Lower lobe of right lung (tissue), 2 donors: ENCODE measurements at regions not wholly inside any gene's neighbourhood (a gene's known extent, or its start where the extent isn't known, plus 50 kb on each side); places are given as distances from the start of the nearest gene placed in this dataset.

ENCODE experiments used
- ATAC-seq, 2 donors: fragments of 200-7000 bp; cut with Tn5 transposase; one replicate each; pipeline ENCODE4 v1.9.1; 2020 to 2022; ENCODE audit warnings: mild to moderate bottlenecking in 2 of 2, moderate library complexity in 2 of 2
- DNase-seq: peaks from one replicate; pipeline ENCODE4 v3.0.0-alpha.2; 2020
- H3K27ac ChIP-seq: fragments of 200-600 bp; one replicate; pipeline ENCODE4 v1.8.0; 2022
- H3K27me3 ChIP-seq: fragments of 200-600 bp; one replicate; pipeline ENCODE4 v1.8.0; 2022; ENCODE audit warnings: low read depth
- H3K36me3 ChIP-seq: fragments of 200-600 bp; one replicate; pipeline ENCODE4 v1.8.0; 2022; ENCODE audit warnings: mild to moderate bottlenecking
- H3K4me1 ChIP-seq: fragments of 200-600 bp; one replicate; pipeline ENCODE4 v1.8.0; 2022
- H3K4me3 ChIP-seq: fragments of 200-600 bp; one replicate; pipeline ENCODE4 v1.8.0; 2022; ENCODE audit warnings: mild to moderate bottlenecking
- H3K9me3 ChIP-seq: fragments of 200-600 bp; one replicate; pipeline ENCODE4 v1.8.0; 2022
- CTCF ChIP-seq: fragments of 200-600 bp; IDR thresholded peaks from one replicate; pipeline ENCODE4 v1.8.0; 2022; ENCODE audit warnings: antibody characterized with exemption, mild to moderate bottlenecking
- intact Hi-C: fragments of 100-400 bp; cut with DNase I; formaldehyde crosslinking; loops from one replicate; pipeline ENCODE4 v1.11.0; 2022
- donor health status: DM: no; HTN: yes; CAD: no; lungs with severe emphysema.

DNA sequence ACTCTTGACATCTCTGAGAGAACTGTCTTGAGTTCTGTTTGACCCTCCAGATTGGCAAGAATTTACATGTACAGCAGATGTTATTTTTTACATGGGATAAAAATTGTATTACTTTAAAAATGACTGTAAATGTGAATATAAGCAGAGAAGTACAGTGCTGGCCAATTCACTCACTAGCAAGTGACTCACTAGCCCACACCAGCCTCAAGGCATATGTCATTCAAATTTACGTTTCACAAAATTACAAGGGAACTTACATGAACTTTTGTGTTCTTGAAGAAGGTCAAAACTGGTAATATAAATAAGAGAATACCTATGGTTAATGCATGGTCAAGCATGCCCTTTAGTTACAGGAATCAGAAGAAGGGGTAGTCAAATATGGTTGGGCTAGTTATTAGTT, 54.0 kb upstream of the HMGCLL1 start:
- H3K9me3 ChIP-seq = peaks cover 5% of the 10 kb centered on the region
- ATAC-seq (no peak), DNase-seq (no peak)
- intact Hi-C loops = no loop called here
- no peak overlapping the region for H3K4me3 ChIP-seq
- H3K4me1 ChIP-seq = no peaks in the 10 kb centered on the region
- H3K27me3 ChIP-seq = no peaks in the 10 kb centered on the region
- H3K27ac ChIP-seq = no peak overlapping the region
- no peaks in the 10 kb centered on the region for H3K36me3 ChIP-seq
- TF ChIP-seq CTCF = no peak
